ENCODE measurements at regions not wholly inside any gene's neighbourhood (a gene's known extent, or its start where the extent isn't known, plus 50 kb on each side); places are given as distances from the start of the nearest gene placed in this dataset.

- TF ChIP-seq CTCF (IDR thresholded peaks at IDR 0.05) (no peak), EZH2 (IDR thresholded peaks at IDR 0.05; ENCODE audit: borderline replicate concordance, insufficient read depth, low read depth, low read length, poor library complexity, severe bottlenecking) (no peak)
Measured at GRCh38 chr21:27314131-27314530, 347.2 kb upstream of the ADAMTS5 start.
